Nephron progenitor cell (in vitro differentiated cells): ENCODE measurements at regions not wholly inside any gene's neighbourhood (a gene's known extent, or its start where the extent isn't known, plus 50 kb on each side); places are given as distances from the start of the nearest gene placed in this dataset.
A peak's percentile ranks its signal among the peaks of the same experiment; 100 is the strongest.

Experiments used
- DNase-seq: peaks from one replicate; pipeline ENCODE4 v3.0.0; 2021
- H3K27ac Mint-ChIP-seq: 2 replicates; pipeline ENCODE4 v1.8.0; 2021; ENCODE audit warnings: mild to moderate bottlenecking, moderate library complexity, mixed read lengths
- H3K27me3 Mint-ChIP-seq: 2 replicates; pipeline ENCODE4 v1.8.0; 2021; ENCODE audit warnings: mild to moderate bottlenecking, low read depth, mixed read lengths; ENCODE audit not compliant: poor library complexity
- H3K36me3 Mint-ChIP-seq: 2 replicates; pipeline ENCODE4 v1.8.0; 2021; ENCODE audit warnings: low read depth, mixed read lengths
- H3K4me1 Mint-ChIP-seq: 2 replicates; pipeline ENCODE4 v1.8.0; 2021; ENCODE audit warnings: mixed read lengths
- H3K4me3 Mint-ChIP-seq: 2 replicates; pipeline ENCODE4 v1.8.0; 2021; ENCODE audit warnings: mild to moderate bottlenecking, moderate library complexity, mixed read lengths
- H3K9me3 Mint-ChIP-seq: 2 replicates; pipeline ENCODE4 v1.8.0; 2021; ENCODE audit warnings: mild to moderate bottlenecking, moderate library complexity, mixed read lengths
- CTCF ChIP-seq: fragments of 200-600 bp; sonication (generic); IDR thresholded peaks from 2 replicates; pipeline ENCODE4 v1.5.0; 2021; ENCODE audit warnings: antibody characterized with exemption

- no peak for DNase-seq
- no peak for TF ChIP-seq CTCF
- H3K4me3 Mint-ChIP-seq, result no peak overlapping the region
- H3K36me3 Mint-ChIP-seq, result no peaks in the 10 kb centered on the region
- H3K4me1 Mint-ChIP-seq, result peaks cover 11% of the 10 kb centered on the region
- no peaks in the 10 kb centered on the region for H3K9me3 Mint-ChIP-seq
- no peak overlapping the region for H3K27ac Mint-ChIP-seq
- no peaks in the 10 kb centered on the region for H3K27me3 Mint-ChIP-seq
Observed at GRCh38 chr7:96638669-96639068, 71.0 kb downstream of the SEM1 start.

DNA sequence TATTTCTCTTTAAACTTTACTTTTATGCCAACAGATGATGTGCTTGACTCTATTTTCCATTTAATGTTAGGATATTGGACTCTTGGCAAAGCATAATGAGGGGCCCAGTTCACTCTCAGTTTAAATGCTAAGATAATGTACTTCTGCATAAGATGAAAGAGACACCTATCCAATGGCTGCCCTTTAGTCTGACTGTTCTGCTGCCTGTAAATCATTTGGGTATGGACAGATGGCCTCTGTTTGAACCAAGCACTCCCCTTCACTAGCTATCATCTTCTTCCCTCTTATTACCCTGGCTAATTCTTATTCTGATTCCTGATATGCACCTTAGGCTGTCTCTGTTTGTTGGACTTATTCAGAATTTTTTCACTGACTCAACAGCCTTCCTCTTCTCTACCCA lies 72.1 kb downstream of the SEM1 start:
- H3K9me3 Mint-ChIP-seq, result no peaks in the 10 kb centered on the region
- H3K36me3 Mint-ChIP-seq, result no peaks in the 10 kb centered on the region
- H3K4me3 Mint-ChIP-seq, result no peak overlapping the region
- no peaks in the 10 kb centered on the region for H3K27me3 Mint-ChIP-seq
- no peak for TF ChIP-seq CTCF
- H3K4me1 Mint-ChIP-seq, result peaks cover 11% of the 10 kb centered on the region
- H3K27ac Mint-ChIP-seq, result peak overlapping the region; percentile 5
- DNase-seq, result no peak

- Mint-ChIP-seq H3K9me3 (no peaks in the 10 kb centered on the region), H3K27me3 (no peaks in the 10 kb centered on the region), H3K36me3 (no peaks in the 10 kb centered on the region), H3K27ac (no peak overlapping the region), H3K4me1 (peaks cover 11% of the 10 kb centered on the region), H3K4me3 (no peak overlapping the region)
- TF ChIP-seq CTCF, result no peak
- no peak for DNase-seq
Observed at GRCh38 chr7:96636979-96637378, 72.7 kb downstream of the SEM1 start.

- TF ChIP-seq CTCF, result no peak
- DNase-seq, result no peak
- no peaks in the 10 kb centered on the region for H3K9me3 Mint-ChIP-seq
- H3K27me3 Mint-ChIP-seq, result no peaks in the 10 kb centered on the region
- H3K36me3 Mint-ChIP-seq, result no peaks in the 10 kb centered on the region
- H3K4me3 Mint-ChIP-seq, result no peak overlapping the region
- H3K4me1 Mint-ChIP-seq, result peaks cover 11% of the 10 kb centered on the region
- no peak overlapping the region for H3K27ac Mint-ChIP-seq
Observed at GRCh38 chr7:96636342-96636860, 73.2 kb downstream of the SEM1 start.

DNA sequence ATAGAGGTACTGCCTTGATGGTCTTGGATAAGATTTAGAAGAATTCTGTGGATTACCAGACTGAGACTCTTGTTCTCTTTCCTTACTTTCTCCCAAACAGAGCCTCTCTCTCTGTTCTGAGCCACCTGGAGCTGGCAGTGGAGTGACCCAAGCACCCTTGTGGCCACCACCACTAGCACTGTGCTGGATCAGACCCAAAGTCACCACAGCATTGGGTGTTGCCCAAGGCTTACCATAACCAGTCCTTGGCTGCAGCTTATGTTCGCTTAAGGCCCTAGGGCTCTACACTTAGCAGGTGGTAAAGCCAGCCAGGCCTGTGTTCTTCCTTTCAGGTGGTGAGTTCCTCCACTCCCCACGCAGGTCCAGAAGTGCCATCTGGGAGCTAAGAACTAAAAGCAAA lies 79.8 kb downstream of the SEM1 start:
- no peaks in the 10 kb centered on the region for H3K4me1 Mint-ChIP-seq
- H3K36me3 Mint-ChIP-seq, result no peaks in the 10 kb centered on the region

More for the DNA sequence above, 79.8 kb downstream of the SEM1 start:
- Mint-ChIP-seq H3K27me3 (peaks cover 4% of the 10 kb centered on the region), H3K27ac (no peak overlapping the region), H3K4me3 (no peak overlapping the region), H3K9me3 (no peaks in the 10 kb centered on the region)
- no peak for DNase-seq
- no peak for TF ChIP-seq CTCF
